ENCODE measurements at regions not wholly inside any gene's neighbourhood (a gene's known extent, or its start where the extent isn't known, plus 50 kb on each side); places are given as distances from the start of the nearest gene placed in this dataset.

- no peak for DNase-seq
Measured at GRCh38 chr18:47758000-47758399, 172.5 kb downstream of the SMAD2 start.

- DNase-seq, result no peak
Measured at GRCh38 chr18:47756364-47757016, 174.0 kb downstream of the SMAD2 start.

GRCh38 chr18:47755102-47755456 lies 175.4 kb downstream of the SMAD2 start:
- no peak for DNase-seq

GRCh38 chr18:47754311-47755101 lies 176.0 kb downstream of the SMAD2 start:
- no peak for DNase-seq

- DNase-seq, result no peak
Measured at GRCh38 chr18:47752796-47753645, 177.4 kb downstream of the SMAD2 start.

- DNase-seq, result no peak
Measured at GRCh38 chr18:47750889-47751423, 179.5 kb downstream of the SMAD2 start.

GRCh38 chr18:47749600-47749973 lies 180.9 kb downstream of the SMAD2 start:
- DNase-seq, result no peak

GRCh38 chr18:47748847-47749599 lies 181.4 kb downstream of the SMAD2 start:
- peak; percentile 5 for DNase-seq

- DNase-seq, result no peak
Measured at GRCh38 chr18:47748093-47748796, 182.2 kb downstream of the SMAD2 start.

GRCh38 chr18:47747260-47747795 lies 183.1 kb downstream of the SMAD2 start:
- no peak for DNase-seq

- DNase-seq, result no peak
Measured at GRCh38 chr18:47746615-47747014, 183.8 kb downstream of the SMAD2 start.

GRCh38 chr18:47745227-47745626 lies 185.2 kb downstream of the SMAD2 start:
- no peak for DNase-seq

- no peak for DNase-seq
Measured at GRCh38 chr18:47737956-47738355, 192.5 kb downstream of the SMAD2 start.

- DNase-seq, result no peak
Measured at GRCh38 chr18:47737198-47737830, 193.1 kb downstream of the SMAD2 start.

- no peak for DNase-seq
Measured at GRCh38 chr18:47736376-47737140, 193.9 kb downstream of the SMAD2 start.

GRCh38 chr18:47735041-47735702 lies 195.3 kb downstream of the SMAD2 start:
- no peak for DNase-seq

- no peak for DNase-seq
Measured at GRCh38 chr18:47731276-47731675, 199.2 kb downstream of the SMAD2 start.

GRCh38 chr18:47730795-47731194 lies 199.7 kb downstream of the SMAD2 start:
- no peak for DNase-seq

- DNase-seq, result no peak
Measured at GRCh38 chr18:47729356-47729755, 201.1 kb downstream of the SMAD2 start.

- no peak for DNase-seq
Measured at GRCh38 chr18:47728921-47729320, 201.5 kb downstream of the SMAD2 start.
